ENCODE measurements at regions not wholly inside any gene's neighbourhood (a gene's known extent, or its start where the extent isn't known, plus 50 kb on each side); places are given as distances from the start of the nearest gene placed in this dataset.
"Not testable (repeated sequence)": the region's sequence is repeated elsewhere in the genome, so short reads cannot be mapped to it uniquely, and the experiment has no call there.

- no peak for DNase-seq (ENCODE audit: low read depth in 4 of 4, low spot score in 1 of 4)
These were observed 279.8 kb upstream of the NETO1 start for GRCh38 chr18:73147590-73147989.

GRCh38 chr18:73144030-73144429 lies 276.2 kb upstream of the NETO1 start:
- DNase-seq (ENCODE audit: low read depth in 4 of 4, low spot score in 1 of 4) = no peak

- DNase-seq (ENCODE audit: low read depth in 4 of 4, low spot score in 1 of 4) = no peak
These were observed 268.3 kb upstream of the NETO1 start for GRCh38 chr18:73136134-73136533.

GRCh38 chr18:73124175-73124574 lies 256.4 kb upstream of the NETO1 start:
- DNase-seq (ENCODE audit: low read depth in 4 of 4, low spot score in 1 of 4) = no peak

- no peak for DNase-seq (ENCODE audit: low read depth in 4 of 4, low spot score in 1 of 4)
These were observed 253.4 kb upstream of the NETO1 start for GRCh38 chr18:73121207-73121606.

- DNase-seq (ENCODE audit: low read depth in 4 of 4, low spot score in 1 of 4) = no peak
These were observed 252.8 kb upstream of the NETO1 start for GRCh38 chr18:73120626-73121025.

- no peak for DNase-seq (ENCODE audit: low read depth in 4 of 4, low spot score in 1 of 4)
These were observed 251.8 kb upstream of the NETO1 start for GRCh38 chr18:73119574-73119973.

GRCh38 chr18:73118121-73118816 lies 250.5 kb upstream of the NETO1 start:
- DNase-seq (ENCODE audit: low read depth in 4 of 4, low spot score in 1 of 4) = no peak

GRCh38 chr18:73110307-73110706 lies 242.5 kb upstream of the NETO1 start:
- DNase-seq (ENCODE audit: low read depth in 4 of 4, low spot score in 1 of 4) = no peak

- no peak for DNase-seq (ENCODE audit: low read depth in 4 of 4, low spot score in 1 of 4)
These were observed 234.2 kb upstream of the NETO1 start for GRCh38 chr18:73101977-73102376.

GRCh38 chr18:73101491-73101890 lies 233.7 kb upstream of the NETO1 start:
- not testable (repeated sequence) for DNase-seq (ENCODE audit: low read depth in 4 of 4, low spot score in 1 of 4)

GRCh38 chr18:73099759-73100158 lies 232.0 kb upstream of the NETO1 start:
- DNase-seq (ENCODE audit: low read depth in 4 of 4, low spot score in 1 of 4) = no peak

GRCh38 chr18:73093687-73094250 lies 226.0 kb upstream of the NETO1 start:
- no peak for DNase-seq (ENCODE audit: low read depth in 4 of 4, low spot score in 1 of 4)

- no peak for DNase-seq (ENCODE audit: low read depth in 4 of 4, low spot score in 1 of 4)
These were observed 220.7 kb upstream of the NETO1 start for GRCh38 chr18:73088445-73088844.

GRCh38 chr18:73087282-73087977 lies 219.6 kb upstream of the NETO1 start:
- no peak for DNase-seq (ENCODE audit: low read depth in 4 of 4, low spot score in 1 of 4)

GRCh38 chr18:73079920-73080319 lies 212.1 kb upstream of the NETO1 start:
- no peak for DNase-seq (ENCODE audit: low read depth in 4 of 4, low spot score in 1 of 4)

GRCh38 chr18:73060666-73061288 lies 193.0 kb upstream of the NETO1 start:
- no peak for DNase-seq (ENCODE audit: low read depth in 4 of 4, low spot score in 1 of 4)

- DNase-seq (ENCODE audit: low read depth in 4 of 4, low spot score in 1 of 4) = no peak
These were observed 191.5 kb upstream of the NETO1 start for GRCh38 chr18:73059280-73059679.

GRCh38 chr18:73047688-73048087 lies 179.9 kb upstream of the NETO1 start:
- no peak for DNase-seq (ENCODE audit: low read depth in 4 of 4, low spot score in 1 of 4)

GRCh38 chr18:73045037-73045436 lies 177.2 kb upstream of the NETO1 start:
- no peak for DNase-seq (ENCODE audit: low read depth in 4 of 4, low spot score in 1 of 4)

GRCh38 chr18:73043611-73044010 lies 175.8 kb upstream of the NETO1 start:
- DNase-seq (ENCODE audit: low read depth in 4 of 4, low spot score in 1 of 4) = no peak

- DNase-seq (ENCODE audit: low read depth in 4 of 4, low spot score in 1 of 4) = no peak
These were observed 175.4 kb upstream of the NETO1 start for GRCh38 chr18:73043211-73043610.
